ENCODE measurements at regions not wholly inside any gene's neighbourhood (a gene's known extent, or its start where the extent isn't known, plus 50 kb on each side); places are given as distances from the start of the nearest gene placed in this dataset.
"Not testable (repeated sequence)": the region's sequence is repeated elsewhere in the genome, so short reads cannot be mapped to it uniquely, and the experiment has no call there.

DNA sequence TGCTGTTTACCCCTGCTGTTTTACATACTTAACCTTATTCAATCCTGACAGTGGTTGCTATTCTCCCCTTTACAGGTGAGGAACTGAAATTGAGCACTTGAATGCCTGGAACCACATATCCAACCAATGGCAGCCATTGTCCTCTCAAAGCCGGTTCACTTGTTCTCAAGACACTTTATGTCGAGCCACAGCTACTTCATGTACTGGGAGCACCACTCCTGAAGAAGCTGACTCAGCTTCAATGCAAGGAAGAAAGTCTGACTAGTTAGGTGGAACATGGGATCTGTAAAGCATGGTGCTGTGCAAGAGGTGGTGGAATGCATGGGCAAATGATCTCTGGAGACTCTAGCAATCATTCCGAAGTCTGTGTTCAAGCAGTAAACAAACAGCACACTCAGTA, 113.9 kb upstream of the CPM start:
- H3K4me3 Mint-ChIP-seq = no peak overlapping the region
- Histone ChIP-seq H3K79me2 (ENCODE audit: control insufficient read depth, insufficient read depth, low read length) (no peaks in the 10 kb centered on the region), H3K36me3 (replicated peaks in 1 of 2; ENCODE audit: control extremely low read depth in 1 of 2, control insufficient read depth in 1 of 2, extremely low read depth in 1 of 2, insufficient read depth in 2 of 2, low read length in 1 of 2) (no peaks in the 10 kb centered on the region), H3K4me1 (ENCODE audit: control insufficient read depth in 2 of 2, insufficient read depth in 2 of 2, low read length in 2 of 2) (no peaks in the 10 kb centered on the region), H3K9ac (ENCODE audit: low read length) (no peak overlapping the region), H4K20me1 (ENCODE audit: control insufficient read depth, insufficient read depth, low read length, poor library complexity, severe bottlenecking) (no peaks in the 10 kb centered on the region), H3K4me3 (ENCODE audit: control extremely low read depth in 1 of 5, extremely low read depth in 1 of 5, insufficient read depth in 1 of 5, low read depth in 2 of 5, low read length in 4 of 5) (no peak overlapping the region), H3K27me3 (replicated peaks in 1 of 4; ENCODE audit: control extremely low read depth in 1 of 4, control insufficient read depth in 3 of 4, insufficient read depth in 4 of 4, low read length in 3 of 4) (peaks cover 0 to 3% (median 0%) of the 10 kb centered on the region in 4 experiments), H3K9me3 (ENCODE audit: control extremely low read depth in 1 of 3, control insufficient read depth in 2 of 3, insufficient read depth in 1 of 3, low read length in 2 of 3) (no peaks in the 10 kb centered on the region), H2AFZ (ENCODE audit: insufficient read depth, low read depth, low read length, poor library complexity, severe bottlenecking) (no peak overlapping the region), H3K27ac (ENCODE audit: low read length in 2 of 2) (no peak overlapping the region), H3K4me2 (replicated peaks; ENCODE audit: low read depth, low read length, poor library complexity, severe bottlenecking) (no peak overlapping the region)
- intact Hi-C loops (cut with micrococcal nuclease) = no loop called here
- no peak for ATAC-seq (ENCODE audit: low read depth)
- peaks cover 10% of the 10 kb centered on the region for H3K27me3 Mint-ChIP-seq
- no peaks in the 10 kb centered on the region for H3K4me1 Mint-ChIP-seq
- peaks cover 2% of the 10 kb centered on the region for H3K9me3 Mint-ChIP-seq (ENCODE audit: insufficient read depth)
- 95% methylated on average over 2 of the region's 3 CpGs for WGBS (ENCODE audit: insufficient coverage)
- DNase-seq = no peak
- no peak for TF ChIP-seq EZH2 (IDR thresholded peaks at IDR 0.05; ENCODE audit: borderline replicate concordance, insufficient read depth, low read depth, low read length, poor library complexity, severe bottlenecking)
- TF ChIP-seq, protein P1, sequence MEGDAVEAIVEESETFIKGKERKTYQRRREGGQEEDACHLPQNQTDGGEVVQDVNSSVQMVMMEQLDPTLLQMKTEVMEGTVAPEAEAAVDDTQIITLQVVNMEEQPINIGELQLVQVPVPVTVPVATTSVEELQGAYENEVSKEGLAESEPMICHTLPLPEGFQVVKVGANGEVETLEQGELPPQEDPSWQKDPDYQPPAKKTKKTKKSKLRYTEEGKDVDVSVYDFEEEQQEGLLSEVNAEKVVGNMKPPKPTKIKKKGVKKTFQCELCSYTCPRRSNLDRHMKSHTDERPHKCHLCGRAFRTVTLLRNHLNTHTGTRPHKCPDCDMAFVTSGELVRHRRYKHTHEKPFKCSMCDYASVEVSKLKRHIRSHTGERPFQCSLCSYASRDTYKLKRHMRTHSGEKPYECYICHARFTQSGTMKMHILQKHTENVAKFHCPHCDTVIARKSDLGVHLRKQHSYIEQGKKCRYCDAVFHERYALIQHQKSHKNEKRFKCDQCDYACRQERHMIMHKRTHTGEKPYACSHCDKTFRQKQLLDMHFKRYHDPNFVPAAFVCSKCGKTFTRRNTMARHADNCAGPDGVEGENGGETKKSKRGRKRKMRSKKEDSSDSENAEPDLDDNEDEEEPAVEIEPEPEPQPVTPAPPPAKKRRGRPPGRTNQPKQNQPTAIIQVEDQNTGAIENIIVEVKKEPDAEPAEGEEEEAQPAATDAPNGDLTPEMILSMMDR (IDR thresholded peaks at IDR 0.05) = no peak
- POLR2A ChIA-PET = no interaction called here
- no peak overlapping the region for H3K27ac Mint-ChIP-seq
- CTCF ChIA-PET = no interaction called here

DNA sequence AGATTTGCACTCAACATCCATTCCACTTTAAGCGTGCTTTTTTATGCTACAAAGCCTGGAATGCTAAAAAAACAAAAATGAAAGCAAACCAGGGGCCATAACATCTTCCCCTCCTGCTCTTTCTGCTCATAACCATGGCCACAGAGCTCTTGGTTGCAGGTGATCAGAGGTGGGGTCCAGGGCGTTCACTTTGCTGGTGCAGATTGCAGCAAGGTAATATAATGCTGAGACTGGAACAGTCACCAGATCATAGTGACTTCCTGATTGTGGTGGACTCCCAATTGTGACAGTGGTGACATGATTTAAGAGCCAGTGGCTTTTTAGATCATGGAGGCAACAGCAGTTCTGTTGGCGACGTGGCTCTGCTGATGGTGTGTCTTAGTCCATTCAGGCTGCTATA, 115.0 kb upstream of the CPM start:
- Histone ChIP-seq H4K20me1 (ENCODE audit: control insufficient read depth, insufficient read depth, low read length, poor library complexity, severe bottlenecking) (no peaks in the 10 kb centered on the region), H3K4me1 (ENCODE audit: control insufficient read depth in 2 of 2, insufficient read depth in 2 of 2, low read length in 2 of 2) (no peaks in the 10 kb centered on the region), H3K9me3 (ENCODE audit: control extremely low read depth in 1 of 3, control insufficient read depth in 2 of 3, insufficient read depth in 1 of 3, low read length in 2 of 3) (no peaks in the 10 kb centered on the region), H3K4me2 (replicated peaks; ENCODE audit: low read depth, low read length, poor library complexity, severe bottlenecking) (no peak overlapping the region), H3K36me3 (replicated peaks in 1 of 2; ENCODE audit: control extremely low read depth in 1 of 2, control insufficient read depth in 1 of 2, extremely low read depth in 1 of 2, insufficient read depth in 2 of 2, low read length in 1 of 2) (no peaks in the 10 kb centered on the region), H3K9ac (ENCODE audit: low read length) (no peak overlapping the region), H3K4me3 (ENCODE audit: control extremely low read depth in 1 of 5, extremely low read depth in 1 of 5, insufficient read depth in 1 of 5, low read depth in 2 of 5, low read length in 4 of 5) (no peak overlapping the region), H3K27ac (ENCODE audit: low read length in 2 of 2) (no peak overlapping the region), H3K79me2 (ENCODE audit: control insufficient read depth, insufficient read depth, low read length) (no peaks in the 10 kb centered on the region), H3K27me3 (replicated peaks in 1 of 4; ENCODE audit: control extremely low read depth in 1 of 4, control insufficient read depth in 3 of 4, insufficient read depth in 4 of 4, low read length in 3 of 4) (peaks cover 0 to 3% (median 0%) of the 10 kb centered on the region in 4 experiments), H2AFZ (ENCODE audit: insufficient read depth, low read depth, low read length, poor library complexity, severe bottlenecking) (no peak overlapping the region)
- peaks cover 2% of the 10 kb centered on the region for H3K9me3 Mint-ChIP-seq (ENCODE audit: insufficient read depth)
- no peak overlapping the region for H3K27ac Mint-ChIP-seq
- TF ChIP-seq EZH2 (IDR thresholded peaks at IDR 0.05; ENCODE audit: borderline replicate concordance, insufficient read depth, low read depth, low read length, poor library complexity, severe bottlenecking) = no peak
- TF ChIP-seq, protein P1 (IDR thresholded peaks at IDR 0.05) = no peak
- POLR2A ChIA-PET = no interaction called here
- peaks cover 10% of the 10 kb centered on the region for H3K27me3 Mint-ChIP-seq
- ATAC-seq (ENCODE audit: low read depth) = no peak
- H3K4me3 Mint-ChIP-seq = no peak overlapping the region
- no CpG with 5 or more reads among the region's 4 CpGs for WGBS (ENCODE audit: insufficient coverage)
- no peak for DNase-seq
- intact Hi-C loops (cut with micrococcal nuclease) = no loop called here
- CTCF ChIA-PET = no interaction called here
- H3K4me1 Mint-ChIP-seq = peaks cover 3% of the 10 kb centered on the region

DNA sequence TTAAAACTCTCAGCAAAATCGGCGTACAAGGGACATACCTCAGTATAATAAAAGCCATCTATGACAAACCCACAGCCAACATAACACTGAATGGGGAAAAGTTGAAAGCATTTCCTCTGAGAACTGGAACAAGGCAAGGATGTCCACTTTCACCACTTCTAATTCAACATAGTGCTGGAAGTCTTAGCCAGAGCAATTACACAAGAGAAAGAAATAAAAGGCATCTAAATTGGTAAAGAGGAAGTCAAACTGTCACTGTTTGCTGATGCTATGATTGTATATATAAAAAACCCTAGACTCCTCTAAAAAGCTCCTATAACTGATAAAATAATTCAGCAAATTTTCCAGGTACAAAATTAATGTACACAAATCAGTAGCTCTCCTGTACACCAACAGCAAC, 116.9 kb upstream of the CPM start:
- no CpG with 5 or more reads among the region's 2 CpGs for WGBS (ENCODE audit: insufficient coverage)

More for the DNA sequence above, 116.9 kb upstream of the CPM start:
- H4K20me1 ChIP-seq (ENCODE audit: control insufficient read depth, insufficient read depth, low read length, poor library complexity, severe bottlenecking); H3K27me3 Mint-ChIP-seq; H3K4me3 Mint-ChIP-seq; H3K27me3 ChIP-seq (replicated peaks in 1 of 4; ENCODE audit: control extremely low read depth in 1 of 4, control insufficient read depth in 3 of 4, insufficient read depth in 4 of 4, low read length in 3 of 4); ATAC-seq (ENCODE audit: low read depth); H3K4me1 Mint-ChIP-seq; H3K9me3 ChIP-seq (ENCODE audit: control extremely low read depth in 1 of 3, control insufficient read depth in 2 of 3, insufficient read depth in 1 of 3, low read length in 2 of 3); CTCF ChIA-PET; H3K9me3 Mint-ChIP-seq (ENCODE audit: insufficient read depth); H3K4me3 ChIP-seq (ENCODE audit: control extremely low read depth in 1 of 5, extremely low read depth in 1 of 5, insufficient read depth in 1 of 5, low read depth in 2 of 5, low read length in 4 of 5); POLR2A ChIA-PET; H3K27ac ChIP-seq (ENCODE audit: low read length in 2 of 2); H3K4me2 ChIP-seq (replicated peaks; ENCODE audit: low read depth, low read length, poor library complexity, severe bottlenecking); H3K79me2 ChIP-seq (ENCODE audit: control insufficient read depth, insufficient read depth, low read length); DNase-seq; H3K9ac ChIP-seq (ENCODE audit: low read length); H3K36me3 ChIP-seq (replicated peaks in 1 of 2; ENCODE audit: control extremely low read depth in 1 of 2, control insufficient read depth in 1 of 2, extremely low read depth in 1 of 2, insufficient read depth in 2 of 2, low read length in 1 of 2); H3K27ac Mint-ChIP-seq; H3K4me1 ChIP-seq (ENCODE audit: control insufficient read depth in 2 of 2, insufficient read depth in 2 of 2, low read length in 2 of 2); H2AFZ ChIP-seq (ENCODE audit: insufficient read depth, low read depth, low read length, poor library complexity, severe bottlenecking): not testable (repeated sequence)
- intact Hi-C loops (cut with micrococcal nuclease) = loop anchor here (10.0 kb wide), 1 partner anchor 95 kb away; no protein-coding TSS in a partner anchor
